ENCODE measurements at regions not wholly inside any gene's neighbourhood (a gene's known extent, or its start where the extent isn't known, plus 50 kb on each side); places are given as distances from the start of the nearest gene placed in this dataset.
A peak's percentile ranks its signal among the peaks of the same experiment; 100 is the strongest.

DNA sequence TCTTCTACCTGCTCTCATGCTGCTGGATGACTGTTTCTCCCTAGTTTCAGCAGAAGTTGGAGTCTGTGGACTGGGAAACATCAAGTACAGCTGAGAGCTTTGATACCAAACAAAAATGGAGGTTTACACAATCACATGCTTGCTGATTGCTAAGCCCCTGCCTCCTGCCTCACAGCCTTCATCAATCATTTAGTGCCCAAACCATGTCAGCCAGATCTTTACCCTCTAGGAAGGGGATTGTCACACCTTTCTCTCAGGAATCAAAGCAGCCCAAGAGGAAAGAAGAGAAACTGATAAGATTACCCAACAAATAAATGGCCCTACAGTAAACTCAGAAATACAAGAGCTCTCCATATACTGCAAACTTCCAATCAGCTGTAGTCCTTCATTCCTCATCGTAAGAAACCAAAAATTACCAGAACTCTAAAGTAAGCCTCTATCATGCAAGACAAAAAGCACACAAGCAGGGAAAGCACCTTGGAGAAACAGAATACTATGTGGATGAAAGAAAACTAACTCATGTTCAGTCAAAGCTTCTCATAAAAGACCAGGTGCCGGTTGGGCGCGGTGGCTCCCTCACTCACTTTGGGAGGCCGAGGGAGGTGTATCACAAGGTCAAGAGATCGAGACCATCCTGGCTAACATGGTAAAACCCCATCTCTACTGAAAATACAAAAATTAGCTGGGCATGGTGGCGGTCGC, 63.6 kb upstream of the RESF1 start:
- ChIA-PET CTCF (ENCODE audit: low intra/inter-chr PET ratio) (no interaction called here), POLR2A (interaction anchor here (0.7 to 1.2 kb wide), 5 partner anchors 10 to 785 kb away, joined by 3 to 4 read pairs (median 3); partner anchors contain the start of gene AMN1)
- Histone ChIP-seq H3K4me1 (replicated peaks in 1 of 2; ENCODE audit: control insufficient read depth in 2 of 2, insufficient read depth in 2 of 2, low read length in 2 of 2) (peaks cover 19 to 21% of the 10 kb centered on the region in 2 experiments), H4K20me1 (replicated peaks; ENCODE audit: control insufficient read depth, insufficient read depth, low read length) (no peaks in the 10 kb centered on the region), H3K4me2 (ENCODE audit: insufficient read depth, low read length) (no peak overlapping the region), H3K9ac (ENCODE audit: insufficient read depth in 1 of 2, low read depth in 2 of 2, low read length in 2 of 2) (no peak overlapping the region), H3K79me2 (ENCODE audit: control insufficient read depth, insufficient read depth, low read length) (no peaks in the 10 kb centered on the region), H3K9me1 (ENCODE audit: control insufficient read depth, insufficient read depth, low read length) (no peaks in the 10 kb centered on the region), H3K9me3 (replicated peaks; ENCODE audit: control insufficient read depth, insufficient read depth, low read depth, low read length) (peaks cover 5% of the 10 kb centered on the region), H3K27me3 (ENCODE audit: control insufficient read depth in 2 of 2, insufficient read depth in 2 of 2, low read length in 2 of 2) (no peaks in the 10 kb centered on the region), H3K27ac (ENCODE audit: extremely low read depth, low read depth, low read length) (no peak overlapping the region), H2AFZ (ENCODE audit: low read depth, low read length) (0 out of 2 replicates have a peak overlapping the region, but pooled peaks have one; percentile 12), H3K4me3 (no peak overlapping the region), H3K36me3 (ENCODE audit: control insufficient read depth, insufficient read depth, low read length) (no peaks in the 10 kb centered on the region)
- intact Hi-C loops (cut with micrococcal nuclease) (loop anchor here (10.0 kb wide), 1 partner anchor 211 kb away; no protein-coding TSS in a partner anchor), in situ Hi-C loops (cut with MboI) (no loop called here)
- FAIRE-seq (no peak), ATAC-seq (no peak), DNase-seq (ENCODE audit: extremely low read depth in 1 of 4, low spot score in 3 of 4) (no peak)
- WGBS (ENCODE audit: insufficient coverage, low coverage, missing lambda C conversion rate): 86% methylated on average over 8 of the region's 8 CpGs
- no TSS peak for BruUV-seq (replicated peaks)
- TF ChIP-seq, protein P1, sequence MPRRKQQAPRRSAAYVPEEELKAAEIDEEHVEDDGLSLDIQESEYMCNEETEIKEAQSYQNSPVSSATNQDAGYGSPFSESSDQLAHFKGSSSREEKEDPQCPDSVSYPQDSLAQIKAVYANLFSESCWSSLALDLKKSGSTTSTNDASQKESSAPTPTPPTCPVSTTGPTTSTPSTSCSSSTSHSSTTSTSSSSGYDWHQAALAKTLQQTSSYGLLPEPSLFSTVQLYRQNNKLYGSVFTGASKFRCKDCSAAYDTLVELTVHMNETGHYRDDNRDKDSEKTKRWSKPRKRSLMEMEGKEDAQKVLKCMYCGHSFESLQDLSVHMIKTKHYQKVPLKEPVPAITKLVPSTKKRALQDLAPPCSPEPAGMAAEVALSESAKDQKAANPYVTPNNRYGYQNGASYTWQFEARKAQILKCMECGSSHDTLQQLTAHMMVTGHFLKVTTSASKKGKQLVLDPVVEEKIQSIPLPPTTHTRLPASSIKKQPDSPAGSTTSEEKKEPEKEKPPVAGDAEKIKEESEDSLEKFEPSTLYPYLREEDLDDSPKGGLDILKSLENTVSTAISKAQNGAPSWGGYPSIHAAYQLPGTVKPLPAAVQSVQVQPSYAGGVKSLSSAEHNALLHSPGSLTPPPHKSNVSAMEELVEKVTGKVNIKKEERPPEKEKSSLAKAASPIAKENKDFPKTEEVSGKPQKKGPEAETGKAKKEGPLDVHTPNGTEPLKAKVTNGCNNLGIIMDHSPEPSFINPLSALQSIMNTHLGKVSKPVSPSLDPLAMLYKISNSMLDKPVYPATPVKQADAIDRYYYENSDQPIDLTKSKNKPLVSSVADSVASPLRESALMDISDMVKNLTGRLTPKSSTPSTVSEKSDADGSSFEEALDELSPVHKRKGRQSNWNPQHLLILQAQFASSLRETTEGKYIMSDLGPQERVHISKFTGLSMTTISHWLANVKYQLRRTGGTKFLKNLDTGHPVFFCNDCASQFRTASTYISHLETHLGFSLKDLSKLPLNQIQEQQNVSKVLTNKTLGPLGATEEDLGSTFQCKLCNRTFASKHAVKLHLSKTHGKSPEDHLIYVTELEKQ (CRISPR knock-in tag; IDR thresholded peaks at IDR 0.05): no peak
- TF ChIP-seq NR2F6 (CRISPR knock-in tag; IDR thresholded peaks at IDR 0.05) (no peak), RCOR1 (IDR thresholded peaks at IDR 0.05; ENCODE audit: borderline replicate concordance in 1 of 2, low read depth in 2 of 2, low read length in 2 of 2) (no peak), CHCHD3 (CRISPR knock-in tag; IDR thresholded peaks at IDR 0.05) (no peak), GTF2A2 (tag; IDR thresholded peaks at IDR 0.05) (no peak), MEIS2 (IDR thresholded peaks at IDR 0.05; ENCODE audit: partially characterized antibody) (peak; percentile 36), STAT5A (IDR thresholded peaks at IDR 0.05; ENCODE audit: borderline replicate concordance, low read length) (no peak), ZNF274 (IDR thresholded peaks at IDR 0.05; ENCODE audit: borderline replicate concordance, low read depth, low read length) (no peak), HNRNPH1 (optimal IDR thresholded peaks at IDR 0.05; ENCODE audit: low read depth, low read length) (no peak), MYC (IDR thresholded peaks at IDR 0.05; ENCODE audit: low read depth, low read length) (no peak), MYC (CRISPR knock-in tag; IDR thresholded peaks at IDR 0.05; ENCODE audit: borderline replicate concordance, low read depth) (no peak), RBBP5 (IDR thresholded peaks at IDR 0.05; ENCODE audit: borderline replicate concordance, insufficient read depth, low read length, poor library complexity, severe bottlenecking) (no peak), SMARCC2 (IDR thresholded peaks at IDR 0.05; ENCODE audit: low read depth) (no peak), FOS (IDR thresholded peaks at IDR 0.05; ENCODE audit: extremely low read depth, insufficient read length) (no peak)
- TF ChIP-seq, protein P2, sequence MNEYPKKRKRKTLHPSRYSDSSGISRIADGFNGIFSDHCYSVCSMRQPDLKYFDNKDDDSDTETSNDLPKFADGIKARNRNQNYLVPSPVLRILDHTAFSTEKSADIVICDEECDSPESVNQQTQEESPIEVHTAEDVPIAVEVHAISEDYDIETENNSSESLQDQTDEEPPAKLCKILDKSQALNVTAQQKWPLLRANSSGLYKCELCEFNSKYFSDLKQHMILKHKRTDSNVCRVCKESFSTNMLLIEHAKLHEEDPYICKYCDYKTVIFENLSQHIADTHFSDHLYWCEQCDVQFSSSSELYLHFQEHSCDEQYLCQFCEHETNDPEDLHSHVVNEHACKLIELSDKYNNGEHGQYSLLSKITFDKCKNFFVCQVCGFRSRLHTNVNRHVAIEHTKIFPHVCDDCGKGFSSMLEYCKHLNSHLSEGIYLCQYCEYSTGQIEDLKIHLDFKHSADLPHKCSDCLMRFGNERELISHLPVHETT (CRISPR knock-in tag; conservative IDR thresholded peaks at IDR 0.05 in 1 of 2, IDR thresholded peaks at IDR 0.05 in 1 of 2): no peak
- TF ChIP-seq, protein P3, sequence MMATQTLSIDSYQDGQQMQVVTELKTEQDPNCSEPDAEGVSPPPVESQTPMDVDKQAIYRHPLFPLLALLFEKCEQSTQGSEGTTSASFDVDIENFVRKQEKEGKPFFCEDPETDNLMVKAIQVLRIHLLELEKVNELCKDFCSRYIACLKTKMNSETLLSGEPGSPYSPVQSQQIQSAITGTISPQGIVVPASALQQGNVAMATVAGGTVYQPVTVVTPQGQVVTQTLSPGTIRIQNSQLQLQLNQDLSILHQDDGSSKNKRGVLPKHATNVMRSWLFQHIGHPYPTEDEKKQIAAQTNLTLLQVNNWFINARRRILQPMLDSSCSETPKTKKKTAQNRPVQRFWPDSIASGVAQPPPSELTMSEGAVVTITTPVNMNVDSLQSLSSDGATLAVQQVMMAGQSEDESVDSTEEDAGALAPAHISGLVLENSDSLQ (IDR thresholded peaks at IDR 0.05): 0 out of 2 replicates have a peak, but pooled peaks have one; percentile 17

All from K562 (cell line).